NCI-H2227 (cell line): ENCODE measurements at regions not wholly inside any gene's neighbourhood (a gene's known extent, or its start where the extent isn't known, plus 50 kb on each side); places are given as distances from the start of the nearest gene placed in this dataset.

Experiments used
- DNase-seq: peaks from one replicate; lab custom pipeline; 2025; ENCODE audit not compliant: unreplicated experiment; lab: John Stamatoyannopoulos, UW

DNA sequence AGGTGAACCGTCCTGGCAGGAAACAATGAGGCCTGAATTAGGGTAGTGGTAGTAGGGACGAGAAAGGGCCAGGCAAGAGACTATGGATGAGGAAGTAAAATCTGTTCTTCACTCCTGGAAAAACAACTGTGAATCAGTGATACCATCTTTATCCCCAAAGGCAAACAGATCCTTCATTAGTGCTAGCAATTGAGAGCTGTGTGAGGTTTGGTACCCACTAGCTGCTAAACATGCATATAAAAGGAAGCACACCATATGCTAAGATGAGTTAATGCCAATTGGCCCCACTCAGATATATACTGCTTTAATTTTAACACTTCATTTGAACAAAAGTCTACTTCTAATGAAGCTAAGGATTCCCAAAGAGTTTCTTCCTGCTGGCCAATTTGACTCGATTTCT, 244.8 kb upstream of the NR4A3 start:
- no peak for DNase-seq

DNA sequence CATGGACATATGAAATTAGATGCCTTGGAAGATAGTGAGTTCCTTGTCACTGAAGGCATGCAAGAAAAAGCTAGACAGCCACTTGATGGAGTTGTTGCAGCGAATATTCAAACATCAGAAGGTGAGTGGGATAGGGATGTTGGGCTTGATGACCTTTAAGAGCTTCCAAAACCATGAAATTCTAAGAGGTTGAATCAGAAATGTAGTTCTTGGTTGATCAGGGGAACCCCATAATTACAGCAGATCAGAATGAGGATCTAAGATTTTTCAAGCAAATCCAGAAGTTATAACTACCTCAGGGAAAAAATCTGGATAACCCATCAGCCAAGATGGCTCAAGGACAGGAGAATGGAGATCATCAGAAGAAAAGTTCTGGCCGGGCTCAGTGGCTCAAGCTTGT, 244.3 kb upstream of the NR4A3 start:
- no peak for DNase-seq

DNA sequence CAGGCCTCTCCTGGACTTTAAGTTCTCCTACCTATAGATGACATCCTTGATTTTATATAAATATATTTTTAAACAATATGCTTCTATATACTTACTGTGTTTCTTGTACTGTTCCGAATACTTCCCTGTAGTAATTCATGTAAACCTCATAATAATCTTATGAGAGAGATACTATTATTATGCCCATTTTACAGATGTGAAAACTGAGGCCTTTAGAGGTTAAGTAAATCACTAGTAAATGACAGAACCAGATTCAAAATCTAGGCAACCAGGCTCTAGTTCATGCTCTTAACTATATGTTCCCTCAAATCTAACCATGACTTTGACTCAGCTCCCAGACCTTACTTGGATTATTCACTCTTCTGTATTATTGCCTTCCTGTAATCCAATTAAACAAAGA, 243.0 kb upstream of the NR4A3 start:
- DNase-seq, result no peak

DNA sequence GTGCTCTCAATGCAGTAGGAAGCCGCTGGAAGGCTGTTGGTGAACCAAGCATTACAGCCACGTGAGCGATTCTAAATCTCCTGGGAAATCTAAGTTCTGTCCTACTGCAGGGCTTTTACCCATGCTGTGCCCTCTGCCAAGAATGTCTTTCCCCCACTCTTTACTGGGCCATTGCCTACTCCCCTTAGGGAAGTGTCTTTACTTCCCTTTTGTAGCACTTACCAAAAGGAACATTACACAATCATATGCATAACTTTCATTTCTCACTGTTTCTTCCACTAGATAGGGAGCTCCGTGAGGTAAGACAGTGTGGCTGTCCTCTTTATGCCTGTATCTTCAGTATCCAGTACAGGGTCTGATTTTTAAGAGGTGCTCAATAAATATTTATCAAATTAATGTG, 241.7 kb upstream of the NR4A3 start:
- DNase-seq, result no peak

DNA sequence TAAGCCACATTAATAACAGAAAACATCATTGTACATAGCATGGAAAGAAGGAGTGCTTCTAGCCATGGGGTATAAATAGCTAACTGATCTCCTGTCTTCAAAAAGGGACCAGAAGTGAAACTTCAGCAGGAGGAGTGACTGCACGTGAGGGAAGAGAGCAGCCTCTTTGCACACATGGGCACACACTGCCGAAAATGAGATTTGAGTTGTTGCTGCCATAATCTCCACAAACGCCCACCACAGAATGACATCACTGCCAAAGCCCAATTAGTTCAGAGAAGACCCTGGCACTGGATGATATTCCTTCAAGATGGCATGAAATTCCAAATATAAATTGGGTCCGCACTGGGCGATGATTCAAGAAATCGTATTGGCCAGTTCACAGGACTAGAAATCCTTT, 238.9 kb upstream of the NR4A3 start:
- no peak for DNase-seq

DNA sequence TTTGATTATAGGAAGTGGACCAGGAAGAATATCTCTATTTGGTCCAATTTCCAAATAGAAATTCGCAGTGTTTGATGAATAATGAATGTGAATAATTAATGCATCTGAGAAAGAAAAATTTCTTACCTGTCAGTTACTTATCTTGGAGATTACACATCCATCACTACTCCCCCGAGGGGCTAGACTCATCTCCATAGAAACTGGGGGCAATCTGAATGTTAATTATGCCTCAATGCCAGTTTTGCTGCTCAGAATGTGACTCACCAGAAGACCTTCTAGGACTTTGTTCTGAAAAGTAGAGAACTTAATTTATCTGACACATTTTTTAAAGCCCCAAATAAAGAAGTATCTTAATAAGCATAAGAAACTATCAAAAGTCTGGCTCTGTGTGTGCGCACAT, 233.4 kb upstream of the NR4A3 start:
- no peak for DNase-seq

DNA sequence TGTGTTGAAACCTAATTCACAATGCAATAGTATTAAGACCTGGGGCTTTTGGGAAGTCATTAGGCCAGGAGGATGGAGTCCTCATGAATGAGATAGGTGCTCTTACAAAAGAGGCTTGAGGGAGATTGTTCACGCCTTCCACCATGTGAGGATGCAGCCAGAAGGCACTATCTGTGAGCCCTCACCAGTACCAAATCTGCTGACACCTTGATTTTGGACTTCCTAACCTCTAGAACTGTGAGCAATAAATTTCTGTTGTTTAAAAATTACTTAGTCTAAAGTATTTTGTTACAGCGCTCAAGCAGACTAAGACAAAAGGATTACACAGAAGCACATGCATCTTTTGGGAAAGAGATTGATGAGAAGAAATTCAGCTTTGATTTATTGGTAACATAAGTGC, 232.9 kb upstream of the NR4A3 start:
- no peak for DNase-seq

DNA sequence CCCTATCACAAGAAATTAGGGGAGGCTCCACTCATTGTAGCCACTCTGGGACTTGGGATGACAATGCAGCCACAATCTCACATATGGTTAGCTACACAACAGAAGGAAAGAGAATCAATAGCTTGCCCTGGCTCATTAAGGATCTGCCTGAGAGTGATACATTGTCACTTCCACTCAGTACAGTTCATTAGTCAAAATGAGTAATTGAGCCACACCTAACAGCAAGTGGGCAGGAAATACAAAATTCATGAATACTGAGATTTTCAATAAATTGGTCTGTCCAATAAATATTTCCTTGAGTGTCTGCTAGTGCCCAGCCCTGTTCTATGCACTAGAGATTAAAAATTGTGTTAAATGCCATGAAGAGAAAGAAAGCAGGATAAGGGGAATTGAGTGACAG, 231.3 kb upstream of the NR4A3 start:
- no peak for DNase-seq

DNA sequence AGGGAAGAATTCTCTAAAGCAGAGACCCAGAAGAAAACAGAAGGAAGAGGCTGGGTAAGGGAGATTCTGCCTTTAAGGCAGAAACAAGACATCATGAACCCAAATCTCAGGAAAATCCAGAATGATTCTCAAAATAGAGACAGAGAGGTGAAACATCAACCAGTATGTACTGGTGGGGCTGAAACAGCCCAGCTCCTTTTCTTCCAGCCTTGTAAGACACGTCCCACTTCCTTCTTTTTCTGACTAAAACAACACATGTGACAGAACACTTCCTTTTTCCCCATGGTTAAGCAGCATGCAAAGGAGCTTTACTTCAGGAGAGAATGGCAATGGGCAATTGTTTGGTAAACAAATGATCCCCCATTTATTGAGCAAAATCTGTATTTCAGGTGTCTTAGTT, 230.8 kb upstream of the NR4A3 start:
- DNase-seq, result no peak

DNA sequence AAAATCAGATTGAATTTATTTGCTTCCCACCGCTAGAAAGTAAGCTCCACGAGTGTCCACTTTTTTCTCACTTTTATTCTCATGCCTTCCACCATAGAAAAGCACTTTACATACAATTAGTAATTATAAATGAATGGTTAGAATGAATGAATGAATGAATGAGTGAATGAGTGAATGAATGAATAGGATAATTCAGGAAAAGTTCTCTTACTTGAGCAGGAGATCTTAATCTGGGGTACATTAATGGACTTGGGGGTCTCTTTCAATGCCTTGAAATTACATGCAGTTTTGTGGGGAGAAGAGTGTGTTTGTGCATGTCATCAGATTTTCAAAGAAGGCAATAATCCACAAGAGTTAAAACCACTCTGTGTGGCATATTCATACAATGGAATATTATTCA, 229.9 kb upstream of the NR4A3 start:
- no peak for DNase-seq

DNA sequence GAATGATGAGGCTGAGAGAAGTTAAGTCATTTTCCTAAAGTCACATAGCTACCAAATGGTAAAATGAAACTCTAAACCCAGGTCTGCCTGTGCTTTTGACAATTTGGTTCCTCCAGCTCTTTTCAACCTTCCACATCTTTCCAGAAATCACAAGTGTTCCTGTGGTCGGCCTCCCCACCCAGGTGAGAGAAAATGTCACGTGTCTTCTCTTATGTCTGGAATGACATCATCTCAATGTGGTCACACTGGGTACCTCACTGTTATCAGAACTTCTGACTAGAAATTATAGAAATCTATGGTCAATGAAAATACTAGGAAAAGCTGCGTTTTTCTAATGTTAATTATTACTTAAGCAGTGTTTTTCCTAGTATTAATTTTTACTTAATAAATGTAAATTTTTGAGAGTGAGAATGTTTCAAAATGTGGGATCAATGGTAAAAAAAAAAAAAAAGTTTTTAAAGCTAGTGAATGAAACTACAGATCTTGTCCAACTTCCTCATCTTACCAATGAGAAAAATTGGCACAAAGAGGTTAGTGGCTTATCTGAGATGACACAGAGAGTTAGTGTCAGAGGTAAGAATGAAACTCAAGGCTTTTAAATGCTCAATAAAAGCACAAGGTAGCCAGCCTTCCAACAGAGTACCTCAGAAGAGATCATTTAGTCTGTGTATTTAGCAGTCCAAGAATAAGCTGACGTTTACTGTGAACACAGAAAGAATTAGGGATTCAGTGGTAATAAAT, 228.7 kb upstream of the NR4A3 start:
- DNase-seq, result no peak

DNA sequence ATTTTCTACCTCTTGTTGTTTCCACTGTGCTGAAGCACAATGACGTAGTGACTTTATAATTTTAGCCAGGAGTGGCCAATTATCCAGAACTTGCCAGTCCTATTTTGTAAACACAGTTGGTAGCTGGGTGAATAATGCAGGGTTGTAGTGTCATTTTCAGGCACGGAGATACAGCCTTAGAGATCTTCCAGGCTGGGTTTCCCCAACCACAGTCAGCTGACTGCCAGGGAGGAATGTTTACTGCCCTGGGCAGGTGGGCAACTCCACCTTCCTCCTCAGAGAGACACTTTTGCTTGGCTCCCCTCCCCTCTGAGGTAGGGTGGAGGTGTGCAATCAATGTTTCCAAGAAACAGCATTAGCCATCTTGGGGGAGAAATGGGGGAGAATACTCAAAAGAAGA, 228.1 kb upstream of the NR4A3 start:
- DNase-seq, result no peak

DNA sequence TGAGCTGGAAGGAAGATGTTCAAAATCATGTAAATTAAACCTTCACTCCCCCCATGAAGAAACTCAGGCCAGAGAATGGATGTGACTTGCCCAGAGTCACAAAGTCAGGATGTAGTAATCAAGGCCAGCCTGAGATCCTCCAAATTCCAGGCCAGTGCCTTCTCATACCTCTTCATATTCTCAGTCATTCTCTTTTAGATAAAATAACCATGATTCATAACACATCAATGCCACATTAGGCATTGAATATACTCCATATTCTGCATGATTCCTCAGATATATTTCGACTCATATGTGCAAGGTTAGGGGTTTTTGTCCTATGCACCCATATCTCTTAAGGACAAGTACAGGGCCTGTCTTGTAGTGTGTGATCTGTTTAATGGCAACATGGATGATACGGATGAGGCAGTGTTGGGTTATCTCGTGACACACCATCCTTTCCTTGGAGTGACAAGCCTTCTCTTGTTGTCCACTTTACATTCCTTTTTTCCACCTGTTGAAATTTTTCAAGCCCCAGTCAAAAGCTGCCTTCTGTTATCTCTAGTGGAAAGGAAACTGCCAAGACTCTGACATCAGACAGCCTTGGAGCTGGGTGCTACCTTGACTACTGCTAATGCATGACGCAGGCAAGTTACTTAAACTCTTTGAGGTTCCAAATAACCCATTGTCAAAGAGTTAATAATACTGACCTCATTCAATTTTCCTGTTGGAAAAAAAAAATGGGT, 227.5 kb upstream of the NR4A3 start:
- no peak for DNase-seq

DNA sequence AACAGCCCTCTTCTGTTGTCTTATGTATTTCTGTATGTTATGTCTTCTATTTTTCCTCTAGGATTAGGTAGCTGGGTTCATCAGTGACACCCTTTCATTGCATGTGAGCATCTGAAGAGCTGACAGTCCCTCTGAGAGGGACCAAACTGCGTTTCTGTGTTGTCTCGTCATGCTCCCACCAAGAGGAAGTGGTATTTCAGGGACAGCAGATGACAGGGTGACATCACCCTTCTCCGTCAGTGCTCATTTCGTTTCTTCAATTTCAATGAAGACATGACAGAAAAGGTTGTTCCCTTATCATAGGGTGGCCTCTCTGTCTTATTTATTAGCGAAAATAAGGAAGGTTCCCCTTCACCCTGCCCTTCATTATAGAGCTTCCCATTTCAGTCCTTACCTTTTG, 225.9 kb upstream of the NR4A3 start:
- no peak for DNase-seq

DNA sequence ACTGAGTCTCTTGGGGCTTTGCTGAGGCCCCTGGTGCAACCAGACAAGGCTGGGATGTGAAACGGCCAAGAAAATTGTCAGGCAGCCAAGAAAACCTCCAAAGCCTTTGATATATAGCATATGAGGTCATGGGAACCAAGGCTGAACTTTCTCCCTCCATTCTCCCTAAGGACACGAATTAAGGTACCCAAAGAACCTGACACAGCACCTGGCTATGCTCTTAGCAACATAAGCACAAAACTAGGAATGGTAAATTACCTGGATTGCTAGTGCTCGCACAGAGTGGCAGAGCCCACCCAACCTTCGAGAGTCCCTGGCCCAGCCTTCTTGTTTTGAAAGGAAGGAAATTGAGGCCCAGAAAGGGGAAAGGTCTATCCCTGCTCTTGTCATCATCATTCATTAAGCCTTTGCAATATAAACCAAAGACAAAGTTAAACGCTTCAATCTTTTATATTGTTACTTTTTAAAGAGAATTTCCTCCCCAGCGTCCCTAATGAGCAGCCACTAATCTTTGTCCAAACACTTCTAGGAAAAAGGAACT, 220.0 kb upstream of the NR4A3 start:
- no peak for DNase-seq

DNA sequence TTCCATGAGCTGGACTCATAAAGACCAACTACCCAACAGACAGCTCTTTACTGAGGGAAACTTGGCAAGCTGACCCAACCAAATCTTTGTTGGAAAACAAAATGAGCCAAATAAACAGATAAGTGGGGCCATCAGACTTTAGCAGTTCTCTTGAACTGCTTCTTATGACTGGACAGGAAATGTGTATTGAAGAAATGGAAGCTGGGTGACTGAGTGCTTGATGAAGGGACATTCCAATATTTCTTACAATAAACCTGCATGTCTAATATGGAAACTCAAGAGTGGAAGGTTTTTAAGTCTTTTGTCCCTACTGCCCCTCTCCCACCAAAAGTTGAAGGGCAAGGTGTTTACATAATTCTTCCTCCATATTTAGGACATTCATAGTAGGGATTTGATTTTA, 218.8 kb upstream of the NR4A3 start:
- no peak for DNase-seq

DNA sequence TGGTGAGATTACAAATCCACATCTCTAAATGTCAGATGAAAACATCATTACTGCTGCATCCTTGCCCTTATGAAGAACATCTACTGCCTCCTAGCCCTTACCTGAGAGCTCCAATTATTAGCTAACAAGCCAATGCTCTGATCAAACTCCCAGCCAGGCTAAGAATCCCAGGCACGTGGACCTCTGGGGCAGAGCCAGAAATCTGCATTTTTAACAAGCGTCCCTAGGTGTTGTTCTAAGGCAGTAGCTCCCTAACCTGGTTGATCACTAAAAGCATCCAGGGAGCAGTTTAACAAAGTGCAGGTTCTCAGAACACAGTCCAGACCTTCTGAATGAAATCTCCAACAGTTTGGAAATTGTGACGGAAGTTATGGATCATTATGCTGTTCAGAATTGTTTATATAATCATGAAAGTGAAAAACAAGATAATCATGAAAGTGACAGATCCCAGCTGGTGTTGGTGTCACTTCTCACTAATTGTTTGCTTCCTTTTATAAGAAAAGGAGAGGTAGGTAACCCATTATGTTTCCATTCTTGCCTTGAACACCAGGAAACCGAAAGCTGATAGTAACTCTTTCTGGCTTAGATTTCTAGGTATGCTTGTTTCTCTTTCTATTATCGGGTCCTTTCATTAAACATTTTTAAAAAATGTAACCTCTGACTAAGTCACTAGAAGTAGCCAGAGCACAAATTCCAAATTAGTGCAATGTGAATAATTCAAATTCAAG, 216.5 kb upstream of the NR4A3 start:
- no peak for DNase-seq

DNA sequence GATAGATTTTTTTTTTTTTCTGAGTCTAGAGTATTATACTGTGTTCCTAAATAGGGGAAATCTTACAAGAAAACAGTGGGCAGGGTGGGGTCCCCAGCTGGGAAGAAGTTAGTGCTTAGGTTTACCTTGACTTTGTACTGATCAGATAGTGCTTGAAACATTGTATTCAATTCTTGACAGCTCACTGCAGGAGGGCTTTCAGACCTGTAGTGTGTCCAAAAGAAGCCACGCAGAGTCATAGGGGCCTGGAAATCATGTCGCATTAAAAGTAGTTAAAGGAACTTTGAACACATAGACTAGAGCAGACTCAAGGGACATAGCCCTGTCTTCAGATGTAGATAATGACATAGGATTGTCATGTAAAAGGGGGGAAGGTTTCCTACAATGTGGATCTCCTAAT, 215.4 kb upstream of the NR4A3 start:
- DNase-seq, result no peak

DNA sequence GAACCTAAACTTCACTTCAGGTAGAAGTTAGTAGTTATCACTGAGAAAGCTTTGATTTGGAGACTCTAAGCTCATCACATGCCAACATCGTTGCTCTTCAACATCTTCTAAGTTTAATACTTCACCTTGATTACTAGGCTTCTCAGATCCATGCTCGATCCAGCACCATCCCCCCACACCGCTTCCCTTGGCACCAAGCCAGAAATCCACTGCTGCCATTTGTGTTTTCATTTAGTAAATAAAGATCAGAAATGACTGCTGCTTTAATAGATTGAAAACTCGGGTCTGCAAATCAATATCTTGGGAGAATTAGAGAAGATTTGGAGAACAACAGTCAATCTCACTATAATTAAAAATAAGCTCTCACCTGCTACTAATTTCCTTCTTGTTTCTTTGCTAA, 214.7 kb upstream of the NR4A3 start:
- DNase-seq, result no peak

DNA sequence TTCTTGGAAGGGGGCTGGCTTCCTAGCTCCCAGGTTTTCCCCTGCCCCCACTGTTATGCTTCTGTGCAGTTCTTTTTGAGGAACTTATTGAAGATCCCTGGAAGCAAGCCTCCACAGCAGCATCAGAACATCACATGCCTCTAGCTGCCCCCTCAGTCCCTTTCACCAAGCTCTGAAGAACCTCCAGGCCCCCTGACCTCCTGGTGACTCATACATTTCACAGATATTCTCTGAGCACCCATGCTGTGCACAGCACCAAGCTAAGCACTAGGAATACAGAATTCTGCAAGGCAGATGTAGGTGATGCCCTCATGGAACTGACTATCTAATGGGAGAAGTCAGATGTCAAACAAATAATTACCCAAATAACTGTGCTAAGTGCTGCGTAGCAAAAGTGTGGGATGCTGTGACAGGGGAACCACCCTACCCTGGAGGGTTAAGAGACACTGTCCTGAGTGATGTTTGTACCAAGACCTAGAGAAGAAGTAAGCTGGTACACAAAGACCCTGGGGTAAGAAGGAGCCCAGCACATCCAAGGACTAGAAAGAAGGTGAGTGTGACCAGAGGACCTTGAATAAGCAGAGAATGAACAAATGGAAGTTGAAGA, 213.7 kb upstream of the NR4A3 start:
- no peak for DNase-seq

DNA sequence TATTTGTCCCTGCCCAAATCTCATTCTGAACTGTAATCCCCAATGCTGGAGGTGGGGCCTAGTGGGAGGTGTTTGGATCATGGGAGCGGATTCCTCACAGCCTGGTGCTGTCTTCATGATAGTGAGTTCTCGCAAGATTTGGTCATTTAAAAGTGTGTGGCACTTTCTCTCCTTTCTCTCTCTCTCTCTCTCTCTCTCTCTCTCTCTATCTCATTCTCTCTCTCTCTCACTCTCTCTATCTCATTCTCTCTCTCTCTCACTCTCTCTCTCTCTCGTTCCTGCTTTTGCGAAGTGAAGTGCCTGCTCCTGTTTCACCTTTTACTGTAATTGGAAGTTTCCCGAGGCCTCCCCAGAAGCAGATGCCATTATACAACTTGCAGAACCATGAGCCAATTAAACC, 207.3 kb upstream of the NR4A3 start:
- DNase-seq, result no peak

DNA sequence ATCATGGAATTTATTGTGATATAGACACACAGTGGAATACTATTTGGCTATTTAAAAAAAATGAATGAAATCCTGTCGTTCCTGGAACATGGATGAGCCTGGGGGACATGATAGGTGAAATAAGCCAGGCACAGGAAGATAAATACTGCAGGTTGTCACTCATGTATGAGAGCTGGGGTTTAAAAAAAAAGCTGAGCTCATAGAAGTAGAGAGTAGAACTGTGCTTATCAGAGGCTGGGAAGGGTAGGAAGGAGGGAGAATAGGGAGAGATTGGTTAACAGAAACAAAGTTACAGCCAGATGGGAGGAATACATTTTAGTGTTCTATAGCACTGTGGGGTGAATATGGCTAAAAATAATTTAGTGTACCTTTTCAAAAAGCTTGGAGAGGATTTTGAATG, 200.6 kb upstream of the NR4A3 start:
- no peak for DNase-seq
